ENCODE measurements at regions not wholly inside any gene's neighbourhood (a gene's known extent, or its start where the extent isn't known, plus 50 kb on each side); places are given as distances from the start of the nearest gene placed in this dataset.

- ATAC-seq (ENCODE audit: insufficient number of reproducible peaks, low FRiP score, low read depth) (no peak), DNase-seq (ENCODE audit: low spot score) (no peak)
- no peak overlapping the region for H3K27ac ChIP-seq
- H3K4me3 ChIP-seq, result no peak overlapping the region
- H3K4me1 ChIP-seq (ENCODE audit: control insufficient read depth in 1 of 2, low read depth in 2 of 2), result no peaks in the 10 kb centered on the region
- H3K9me3 ChIP-seq, result no peaks in the 10 kb centered on the region
- no peaks in the 10 kb centered on the region for H3K36me3 ChIP-seq
- no peaks in the 10 kb centered on the region for H3K27me3 ChIP-seq (replicated peaks; ENCODE audit: insufficient read depth)
- TF ChIP-seq CTCF (IDR thresholded peaks at IDR 0.05), result no peak
Observed at GRCh38 chr16:64047207-64047606, 1074.7 kb downstream of the CDH11 start.

GRCh38 chr16:64035337-64035736 lies 1086.5 kb downstream of the CDH11 start:
- DNase-seq (ENCODE audit: low spot score) (no peak), ATAC-seq (ENCODE audit: insufficient number of reproducible peaks, low FRiP score, low read depth) (no peak)
- H3K4me1 ChIP-seq (ENCODE audit: control insufficient read depth in 1 of 2, low read depth in 2 of 2), result no peaks in the 10 kb centered on the region
- H3K9me3 ChIP-seq, result no peaks in the 10 kb centered on the region
- H3K36me3 ChIP-seq, result no peaks in the 10 kb centered on the region
- H3K27me3 ChIP-seq (replicated peaks; ENCODE audit: insufficient read depth), result no peaks in the 10 kb centered on the region
- H3K4me3 ChIP-seq, result no peak overlapping the region
- H3K27ac ChIP-seq, result no peak overlapping the region
- TF ChIP-seq CTCF (IDR thresholded peaks at IDR 0.05), result no peak

- Histone ChIP-seq H3K9me3 (no peaks in the 10 kb centered on the region), H3K27me3 (replicated peaks; ENCODE audit: insufficient read depth) (no peaks in the 10 kb centered on the region), H3K4me1 (ENCODE audit: control insufficient read depth in 1 of 2, low read depth in 2 of 2) (no peaks in the 10 kb centered on the region), H3K4me3 (no peak overlapping the region), H3K27ac (no peak overlapping the region), H3K36me3 (no peaks in the 10 kb centered on the region)
- DNase-seq (ENCODE audit: low spot score), result no peak
- TF ChIP-seq CTCF (IDR thresholded peaks at IDR 0.05), result no peak
- no peak for ATAC-seq (ENCODE audit: insufficient number of reproducible peaks, low FRiP score, low read depth)
Observed at GRCh38 chr16:64019339-64019738, 1102.5 kb downstream of the CDH11 start.

- no peak overlapping the region for H3K4me3 ChIP-seq
- H3K4me1 ChIP-seq (ENCODE audit: control insufficient read depth in 1 of 2, low read depth in 2 of 2), result no peaks in the 10 kb centered on the region
- no peaks in the 10 kb centered on the region for H3K9me3 ChIP-seq
- no peak for TF ChIP-seq CTCF (IDR thresholded peaks at IDR 0.05)
- no peaks in the 10 kb centered on the region for H3K27me3 ChIP-seq (replicated peaks; ENCODE audit: insufficient read depth)
- no peak for DNase-seq (ENCODE audit: low spot score)
- no peaks in the 10 kb centered on the region for H3K36me3 ChIP-seq
- no peak for ATAC-seq (ENCODE audit: insufficient number of reproducible peaks, low FRiP score, low read depth)
- no peak overlapping the region for H3K27ac ChIP-seq
Observed at GRCh38 chr16:64017796-64018195, 1104.1 kb downstream of the CDH11 start.

- H3K4me3 ChIP-seq, result no peak overlapping the region
- no peak for DNase-seq (ENCODE audit: low spot score)
- ATAC-seq (ENCODE audit: insufficient number of reproducible peaks, low FRiP score, low read depth), result no peak
- no peaks in the 10 kb centered on the region for H3K36me3 ChIP-seq
- no peak overlapping the region for H3K27ac ChIP-seq
- TF ChIP-seq CTCF (IDR thresholded peaks at IDR 0.05), result no peak
- H3K4me1 ChIP-seq (ENCODE audit: control insufficient read depth in 1 of 2, low read depth in 2 of 2), result no peaks in the 10 kb centered on the region
- no peaks in the 10 kb centered on the region for H3K9me3 ChIP-seq
- no peaks in the 10 kb centered on the region for H3K27me3 ChIP-seq (replicated peaks; ENCODE audit: insufficient read depth)
Observed at GRCh38 chr16:64013856-64014255, 1108.0 kb downstream of the CDH11 start.
